Activated CD4-positive, alpha-beta T cell treated with anti-CD3 and anti-CD28 coated beads for 4 hours (primary cell): ENCODE measurements at regions not wholly inside any gene's neighbourhood (a gene's known extent, or its start where the extent isn't known, plus 50 kb on each side); places are given as distances from the start of the nearest gene placed in this dataset.

Experiments used
- DNase-seq, 2 donors: peaks; one replicate each; pipeline ENCODE4 v3.0.0-alpha.2; 2020

- DNase-seq: no peak
These were observed 363.1 kb upstream of the HS3ST1 start for GRCh38 chr4:11791797-11792196.

GRCh38 chr4:11790230-11790629, 361.5 kb upstream of the HS3ST1 start:
- no peak for DNase-seq

- DNase-seq: no peak
These were observed 354.9 kb upstream of the HS3ST1 start for GRCh38 chr4:11783588-11783987.

GRCh38 chr4:11782859-11783258, 354.2 kb upstream of the HS3ST1 start:
- no peak for DNase-seq

DNA sequence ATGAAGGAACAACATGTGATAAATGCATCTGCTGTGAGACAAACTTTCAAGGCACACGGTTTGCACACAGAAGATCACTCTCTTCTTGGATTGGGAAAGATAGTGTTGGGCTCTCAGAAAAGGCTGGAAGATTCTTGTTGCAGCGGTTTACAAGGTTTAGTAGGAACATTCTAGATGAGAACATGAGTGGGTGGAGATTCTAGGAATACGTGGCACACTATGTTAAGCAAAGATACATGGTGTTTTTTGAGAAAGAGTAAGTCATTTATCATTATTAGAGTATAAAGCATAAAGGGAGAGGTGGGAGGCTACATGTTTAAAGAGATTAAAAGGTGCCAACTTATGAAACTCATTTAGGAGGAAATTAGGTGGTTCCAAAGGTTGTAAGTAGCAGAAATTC, 348.8 kb upstream of the HS3ST1 start:
- DNase-seq: no peak

DNA sequence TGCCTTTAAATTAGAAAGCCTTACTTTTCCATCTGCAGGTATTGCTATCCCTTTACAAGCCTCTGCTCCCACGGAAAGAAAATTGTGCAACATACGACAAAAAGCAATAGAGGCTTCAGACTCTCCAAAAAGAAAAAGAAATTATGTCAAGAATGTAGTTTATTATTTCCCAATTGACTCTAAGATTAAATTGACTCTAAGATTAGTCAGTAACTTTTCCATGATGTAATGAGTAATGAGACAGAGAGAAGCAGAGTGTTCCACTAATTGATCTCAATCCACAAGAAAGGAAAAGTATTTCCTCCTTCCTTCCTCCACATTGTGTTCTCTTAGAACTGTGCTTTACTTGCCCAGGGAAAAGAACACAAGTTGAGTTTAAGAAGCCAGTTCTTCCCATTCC, 345.7 kb upstream of the HS3ST1 start:
- DNase-seq: no peak

GRCh38 chr4:11773798-11774197, 345.1 kb upstream of the HS3ST1 start:
- no peak for DNase-seq

- no peak for DNase-seq
These were observed 340.7 kb upstream of the HS3ST1 start for GRCh38 chr4:11769434-11769833.

DNA sequence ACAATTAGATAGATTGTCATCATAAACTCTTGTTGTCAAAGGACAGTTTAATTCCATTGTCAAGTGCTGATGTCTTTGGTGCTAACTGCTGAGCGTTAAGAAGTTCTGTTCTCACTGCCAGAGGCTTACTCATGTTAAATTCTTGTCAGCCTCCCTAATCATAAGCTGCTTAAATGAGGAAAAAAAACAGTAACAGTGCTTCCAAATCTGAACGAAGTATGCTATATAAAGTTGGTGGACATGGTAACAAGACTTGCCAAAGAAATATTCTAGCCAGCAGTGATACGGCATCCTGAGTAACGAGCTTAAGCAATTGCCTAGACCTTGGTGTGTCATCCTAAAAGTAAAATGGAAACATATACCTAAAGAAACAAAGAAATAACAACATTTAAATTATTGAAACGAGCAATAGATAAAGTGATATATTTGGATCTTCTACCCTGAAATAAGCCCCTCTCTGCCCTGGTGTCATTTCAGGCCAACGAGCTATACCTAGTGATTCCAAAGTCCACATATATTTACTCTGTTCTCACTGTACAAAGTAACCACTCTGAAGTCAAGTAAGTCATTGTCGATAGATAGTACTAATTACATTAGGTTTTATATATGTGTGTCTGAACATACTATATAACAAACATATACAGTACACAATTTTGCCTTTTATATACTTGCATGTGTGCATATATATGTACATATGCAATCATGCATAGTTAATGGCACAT, 339.7 kb upstream of the HS3ST1 start:
- DNase-seq: no peak

DNA sequence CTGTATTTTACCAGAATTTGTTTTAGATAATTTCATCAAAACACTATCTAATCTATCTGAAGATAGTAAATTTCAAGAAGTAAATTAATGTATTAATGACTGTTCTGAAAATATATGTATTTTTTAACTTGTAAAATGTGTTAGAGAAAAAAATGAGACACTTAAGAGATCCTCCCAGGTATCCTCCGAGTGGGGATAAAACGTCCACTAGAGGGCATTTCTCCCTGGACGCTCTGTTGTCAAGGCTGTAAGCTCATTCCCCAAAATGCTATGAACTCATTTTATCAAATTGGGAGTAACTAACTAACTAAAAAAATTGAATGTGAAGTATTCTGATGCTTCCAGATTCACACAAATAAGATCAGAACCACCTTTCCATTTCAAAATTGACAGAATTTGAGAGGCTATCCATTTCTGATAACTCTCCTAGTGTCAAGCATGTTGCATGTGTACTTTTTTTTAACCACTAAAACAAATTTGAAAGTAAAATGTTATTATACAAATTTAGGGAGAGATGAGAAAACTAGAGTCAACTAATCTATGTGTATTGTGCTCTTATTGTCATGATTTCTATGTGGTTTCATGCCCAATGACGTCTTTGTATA, 337.3 kb upstream of the HS3ST1 start:
- DNase-seq: no peak

GRCh38 chr4:11748164-11748872, 319.6 kb upstream of the HS3ST1 start:
- no peak for DNase-seq

DNA sequence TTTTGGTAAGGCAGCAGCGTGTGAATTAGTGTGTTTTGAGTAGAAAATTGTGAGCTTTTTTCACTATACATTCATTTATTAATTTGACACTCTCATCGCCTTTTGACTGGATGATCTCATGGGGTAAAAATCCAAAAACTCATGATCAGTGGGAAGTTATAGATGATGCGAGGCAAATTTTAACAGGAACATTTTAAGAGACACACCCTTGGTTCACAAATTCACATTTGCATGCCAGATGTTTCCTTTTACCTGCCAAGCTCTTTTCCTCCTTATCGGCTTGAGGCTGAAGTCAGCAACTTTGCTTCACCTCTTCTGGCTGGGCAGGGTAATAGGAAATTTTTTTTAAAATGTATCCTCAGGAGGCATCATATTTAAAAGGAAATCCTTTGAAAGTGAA, 318.0 kb upstream of the HS3ST1 start:
- DNase-seq: no peak

- no peak for DNase-seq
These were observed 315.3 kb upstream of the HS3ST1 start for GRCh38 chr4:11743976-11744375.

- no peak for DNase-seq
These were observed 314.5 kb upstream of the HS3ST1 start for GRCh38 chr4:11743236-11743635.

GRCh38 chr4:11741190-11741652, 312.5 kb upstream of the HS3ST1 start:
- no peak for DNase-seq

DNA sequence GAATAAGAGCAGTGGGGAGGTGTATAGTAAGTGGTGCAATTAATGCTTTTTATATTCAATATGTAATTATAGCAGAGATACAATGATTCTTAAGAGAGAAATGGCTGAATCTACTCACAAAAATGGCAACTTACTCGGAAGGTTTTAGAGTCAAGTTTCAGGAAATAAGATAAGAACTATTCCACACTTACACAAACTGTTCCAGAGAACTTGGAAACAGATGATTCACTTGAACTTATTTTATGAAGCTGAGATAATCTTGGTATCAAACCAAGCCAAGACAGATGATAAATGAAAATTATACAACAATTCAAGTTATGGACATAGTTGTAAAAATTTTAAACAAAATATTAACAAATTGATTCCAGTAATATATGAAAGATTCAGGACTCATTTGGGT, 311.3 kb upstream of the HS3ST1 start:
- no peak for DNase-seq

GRCh38 chr4:11736978-11737377, 308.3 kb upstream of the HS3ST1 start:
- DNase-seq: no peak

- DNase-seq: no peak
These were observed 307.0 kb upstream of the HS3ST1 start for GRCh38 chr4:11735651-11736050.

DNA sequence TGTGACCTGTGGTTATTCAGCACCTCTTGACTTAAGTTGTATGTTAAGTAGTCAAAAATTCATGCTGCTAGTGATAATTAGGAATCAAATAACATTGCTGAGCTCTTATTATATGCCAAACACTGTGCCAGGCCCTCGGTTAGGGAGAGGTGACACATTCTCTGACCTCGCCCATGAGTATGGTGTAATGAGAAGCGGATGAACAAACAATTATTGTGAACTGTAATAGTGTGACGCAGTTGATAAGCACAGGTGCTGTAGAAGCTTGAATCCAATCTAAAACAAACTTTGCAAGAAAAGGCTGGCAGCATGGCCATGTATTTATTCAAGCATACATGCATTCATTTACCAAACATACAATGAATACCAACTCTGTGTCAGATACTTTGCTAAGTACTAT, 303.5 kb upstream of the HS3ST1 start:
- no peak for DNase-seq

DNA sequence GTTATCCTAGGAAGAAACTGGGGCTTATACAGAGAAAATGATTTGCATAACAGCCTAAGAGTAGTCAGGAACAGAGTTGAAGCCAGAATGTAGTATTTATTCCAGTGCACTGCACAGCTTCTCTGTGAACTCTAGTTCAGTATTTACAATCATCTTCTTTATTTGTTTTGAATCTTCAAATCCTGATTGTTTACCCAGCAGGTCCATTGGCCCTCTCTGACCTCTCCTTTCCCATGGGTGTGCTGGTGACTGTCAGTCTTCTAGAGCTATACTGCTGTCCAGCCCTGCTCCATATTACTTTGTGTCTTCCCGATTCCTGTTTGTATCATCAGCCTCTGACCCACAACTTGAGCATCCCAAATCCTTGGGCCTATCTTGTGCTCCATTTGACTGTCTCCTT, 301.9 kb upstream of the HS3ST1 start:
- no peak for DNase-seq

DNA sequence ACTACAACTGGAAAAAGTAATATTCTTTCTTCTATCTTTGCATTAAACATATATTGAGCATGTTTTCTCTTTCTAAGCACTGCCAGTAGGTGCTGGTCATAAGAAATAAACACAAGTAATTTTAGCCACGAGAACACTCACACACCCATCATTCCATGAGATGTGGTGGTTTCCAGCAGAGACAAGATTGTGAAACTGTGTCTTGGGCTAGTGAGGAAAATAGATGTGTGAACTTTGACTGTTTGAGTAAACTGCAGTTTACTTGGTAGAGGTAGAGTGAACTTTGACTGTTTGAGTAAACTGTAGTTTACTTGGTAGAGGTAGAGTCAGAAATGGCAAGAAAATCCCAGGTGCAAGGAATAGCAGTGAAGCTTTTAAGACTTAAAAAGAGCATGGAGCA, 300.9 kb upstream of the HS3ST1 start:
- DNase-seq: no peak

- no peak for DNase-seq
These were observed 299.3 kb upstream of the HS3ST1 start for GRCh38 chr4:11727903-11728564.

DNA sequence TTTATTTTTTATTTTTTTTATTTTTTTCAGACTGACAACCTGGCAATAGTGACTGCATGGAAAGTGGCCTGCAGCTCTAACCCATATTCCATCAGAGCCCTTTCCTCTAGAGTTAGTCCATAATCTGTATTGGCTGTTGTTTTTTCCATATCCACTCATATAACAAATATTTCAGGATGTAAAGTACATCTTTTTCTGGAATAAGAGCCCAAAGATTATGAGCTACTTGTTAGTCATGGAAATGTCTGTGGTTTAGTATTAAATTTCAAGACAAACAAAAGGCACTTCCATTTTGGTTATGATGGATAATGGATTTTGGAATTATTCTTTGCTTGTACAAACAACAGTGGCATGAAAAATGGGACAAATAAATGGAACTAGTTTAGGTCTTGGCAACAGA, 296.0 kb upstream of the HS3ST1 start:
- DNase-seq: no peak

DNA sequence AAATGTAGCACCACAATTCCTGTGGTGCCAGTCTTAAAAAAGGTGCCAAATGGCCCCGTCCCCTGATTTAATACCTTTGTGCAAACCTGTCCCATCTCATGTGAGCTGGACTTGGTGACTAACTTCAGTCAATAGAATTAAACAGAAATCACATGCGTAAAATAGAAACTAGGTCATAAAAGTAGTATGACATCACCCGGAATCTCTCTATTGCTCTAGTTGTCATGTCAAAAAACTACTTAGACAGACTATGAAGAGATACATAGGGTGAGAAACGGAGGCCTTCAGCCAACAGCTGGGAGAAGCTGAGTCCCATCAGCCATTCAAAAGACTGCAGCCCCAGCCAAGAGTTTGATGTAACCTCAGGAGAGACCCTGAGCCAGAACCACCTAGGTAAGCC, 293.5 kb upstream of the HS3ST1 start:
- no peak for DNase-seq
